GM23248 (cell line): ENCODE measurements at regions not wholly inside any gene's neighbourhood (a gene's known extent, or its start where the extent isn't known, plus 50 kb on each side); places are given as distances from the start of the nearest gene placed in this dataset.

Experiments
- DNase-seq: peaks from one replicate; pipeline ENCODE4 v3.0.0-alpha.2; 2015
- H2AFZ ChIP-seq: fragments of 200-600 bp; sonication (generic); 2 replicates; pipeline ENCODE4 v1.6.1; 2016; ENCODE audit warnings: antibody characterized with exemption
- H3F3A ChIP-seq: fragments of 200-600 bp; sonication (generic); 2 replicates; pipeline ENCODE4 v1.6.1; 2016; ENCODE audit warnings: mild to moderate bottlenecking, antibody characterized with exemption, mixed run types; ENCODE audit not compliant: insufficient read depth
- H3K27ac ChIP-seq: fragments of 200-600 bp; sonication (generic); 2 replicates; pipeline ENCODE4 v1.5.1; 2016; ENCODE audit warnings: mild to moderate bottlenecking
- H3K27me3 ChIP-seq: fragments of 200-600 bp; sonication (generic); replicated peaks from 2 replicates; pipeline ENCODE4 v1.6.1; 2016; ENCODE audit warnings: mild to moderate bottlenecking; ENCODE audit not compliant: insufficient read depth
- H3K36me3 ChIP-seq: fragments of 200-600 bp; sonication (generic); 2 replicates; pipeline ENCODE4 v1.6.1; 2016; ENCODE audit warnings: low read depth, mild to moderate bottlenecking
- H3K4me1 ChIP-seq: fragments of 200-600 bp; sonication (generic); 2 replicates; pipeline ENCODE4 v1.6.1; 2016; ENCODE audit warnings: mild to moderate bottlenecking; ENCODE audit not compliant: insufficient read depth
- H3K4me2 ChIP-seq: fragments of 200-600 bp; sonication (generic); one replicate; pipeline ENCODE4 v1.6.1; 2016; ENCODE audit warnings: mild to moderate bottlenecking; ENCODE audit not compliant: unreplicated experiment
- H3K4me3 ChIP-seq: fragments of 200-600 bp; sonication (generic); 2 replicates; pipeline ENCODE4 v1.5.1; 2016; ENCODE audit warnings: mild to moderate bottlenecking
- H3K79me2 ChIP-seq: fragments of 200-600 bp; sonication (generic); 2 replicates; pipeline ENCODE4 v1.6.1; 2016; ENCODE audit warnings: mild to moderate bottlenecking; ENCODE audit not compliant: insufficient read depth
- H3K9ac ChIP-seq: fragments of 200-600 bp; sonication (generic); 2 replicates; pipeline ENCODE4 v1.6.1; 2016; ENCODE audit warnings: mild to moderate bottlenecking
- H3K9me2 ChIP-seq: fragments of 200-600 bp; sonication (generic); 2 replicates; pipeline ENCODE4 v1.6.1; 2016; ENCODE audit warnings: mixed run types, mild to moderate bottlenecking, moderate library complexity; ENCODE audit not compliant: insufficient read depth
- H3K9me3 ChIP-seq: fragments of 200-600 bp; sonication (generic); one replicate; pipeline ENCODE4 v1.6.1; 2017; ENCODE audit warnings: low read depth
- H4K20me1 ChIP-seq: fragments of 200-600 bp; sonication (generic); 2 replicates; pipeline ENCODE4 v1.6.0; 2016; ENCODE audit not compliant: insufficient read depth
- EZH2 ChIP-seq: fragments of 200-600 bp; sonication (generic); IDR thresholded peaks from 2 replicates; pipeline ENCODE4 v1.6.1; 2018; ENCODE audit warnings: antibody characterized with exemption, mild to moderate bottlenecking; ENCODE audit not compliant: insufficient read depth, poor library complexity, severe bottlenecking
- EZH2phosphoT487 ChIP-seq: fragments of 200-600 bp; sonication (generic); IDR thresholded peaks from 2 replicates; pipeline ENCODE4 v1.6.1; 2018; ENCODE audit warnings: antibody characterized with exemption, moderate library complexity, mild to moderate bottlenecking, low read depth; ENCODE audit not compliant: insufficient read depth
- WGBS, 2 experiments: methylation state at CpG; one replicate each; pipeline ENCODE4 v1.1.6; 2015 to 2017; ENCODE audit warnings: low lambda C conversion rate in 2 of 2, low coverage in 1 of 2; ENCODE audit errors: missing lambda C conversion rate in 2 of 2; 5-methylcytosine and 5-hydroxymethylcytosine counted together
- in situ Hi-C: fragments of 300-500 bp; cut with MboI; formaldehyde crosslinking; loops from 2 replicates; pipeline ENCODE4 v1.15.0; 2020

GRCh38 chr1:193463326-193463932 lies 277.0 kb upstream of the B3GALT2 start:
- no peaks in the 10 kb centered on the region for H3K79me2 ChIP-seq
- no peaks in the 10 kb centered on the region for H3F3A ChIP-seq
- no peak overlapping the region for H2AFZ ChIP-seq
- no peak for TF ChIP-seq EZH2phosphoT487
- no peak for TF ChIP-seq EZH2
- WGBS, 2 experiments, result 36 to 37% methylated on average over 5 of the region's 5 CpGs
- H4K20me1 ChIP-seq, result no peaks in the 10 kb centered on the region
- DNase-seq, result no peak
- in situ Hi-C loops, result no loop called here
- no peak overlapping the region for H3K27ac ChIP-seq
- no peak overlapping the region for H3K4me3 ChIP-seq
- no peaks in the 10 kb centered on the region for H3K27me3 ChIP-seq
- H3K4me1 ChIP-seq, result no peaks in the 10 kb centered on the region
- H3K9me2 ChIP-seq, result no peaks in the 10 kb centered on the region; the same call in 1 of the 2 replicates
- H3K4me2 ChIP-seq, result no peak overlapping the region
- no peaks in the 10 kb centered on the region for H3K9me3 ChIP-seq
- H3K36me3 ChIP-seq, result no peaks in the 10 kb centered on the region
- H3K9ac ChIP-seq, result no peak overlapping the region

DNA sequence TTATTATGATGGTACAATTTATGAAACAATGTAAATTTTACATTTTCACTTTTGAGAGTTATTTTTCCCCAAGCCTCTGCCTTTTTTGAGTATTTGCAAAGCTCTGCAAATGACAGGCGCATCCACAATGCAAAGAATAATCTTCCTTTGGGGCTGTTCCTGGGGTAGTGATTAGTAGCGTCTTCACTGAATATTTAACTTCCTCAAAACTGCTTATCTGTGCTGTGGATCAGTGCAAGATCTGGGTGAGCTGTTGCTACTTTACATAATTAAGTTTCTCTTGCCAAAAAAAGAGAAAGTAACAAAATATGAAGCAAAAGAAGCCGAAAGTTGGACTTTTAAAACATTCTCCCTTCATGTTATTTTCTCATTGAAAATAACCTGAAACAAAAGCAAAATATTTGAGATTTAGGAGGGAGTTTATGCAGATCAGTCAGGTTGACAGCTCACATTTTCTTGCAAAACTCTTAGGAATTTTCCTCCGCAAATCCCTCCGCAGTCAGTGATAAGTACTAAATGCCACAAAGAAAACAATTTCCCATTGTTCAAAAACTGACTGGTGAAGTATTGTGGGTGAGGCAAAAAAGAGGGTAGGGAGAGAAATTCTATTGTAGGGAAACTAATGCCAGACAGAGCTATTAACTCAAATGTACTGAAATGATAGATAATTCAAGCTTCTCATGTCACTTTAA lies 276.4 kb upstream of the B3GALT2 start:
- Histone ChIP-seq H3K4me3 (no peak overlapping the region), H2AFZ (no peak overlapping the region), H3F3A (no peaks in the 10 kb centered on the region), H3K27ac (no peak overlapping the region), H3K36me3 (no peaks in the 10 kb centered on the region), H3K9ac (no peak overlapping the region), H4K20me1 (no peaks in the 10 kb centered on the region), H3K27me3 (no peaks in the 10 kb centered on the region), H3K4me1 (no peaks in the 10 kb centered on the region), H3K4me2 (no peak overlapping the region), H3K79me2 (no peaks in the 10 kb centered on the region), H3K9me3 (no peaks in the 10 kb centered on the region), H3K9me2 (no peaks in the 10 kb centered on the region; the same call in 1 of the 2 replicates)
- no peak for DNase-seq
- 54 to 56% methylated on average over 5 of the region's 5 CpGs for WGBS, 2 experiments
- in situ Hi-C loops, result no loop called here
- TF ChIP-seq EZH2 (no peak), EZH2phosphoT487 (no peak)

DNA sequence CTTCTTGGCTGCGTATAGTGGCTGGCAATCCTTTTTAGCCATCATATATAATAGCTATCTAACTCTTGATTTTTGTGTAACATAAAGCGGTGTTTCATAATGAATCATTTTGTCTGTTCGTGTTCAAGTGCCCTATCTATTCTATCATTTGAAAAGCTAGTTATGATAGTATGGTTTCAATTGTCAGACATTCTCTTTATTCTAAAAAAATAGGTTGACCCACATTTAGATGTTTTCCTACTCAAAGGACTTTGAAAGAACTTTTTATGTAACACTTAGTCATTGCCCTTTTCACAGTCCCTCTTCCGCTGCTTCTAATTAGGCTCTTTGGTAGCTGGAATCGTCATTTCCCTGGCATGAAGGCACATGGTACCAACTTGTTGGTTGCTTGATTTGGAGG lies 272.2 kb upstream of the B3GALT2 start:
- H3K4me1 ChIP-seq, result no peaks in the 10 kb centered on the region
- no peak overlapping the region for H3K4me2 ChIP-seq
- in situ Hi-C loops, result no loop called here
- no peaks in the 10 kb centered on the region for H3K36me3 ChIP-seq
- no peaks in the 10 kb centered on the region for H3K27me3 ChIP-seq
- DNase-seq, result no peak
- no peak overlapping the region for H2AFZ ChIP-seq
- H3K9ac ChIP-seq, result no peak overlapping the region
- no peak overlapping the region for H3K4me3 ChIP-seq
- H3K9me2 ChIP-seq, result no peaks in the 10 kb centered on the region; the same call in 1 of the 2 replicates
- no peaks in the 10 kb centered on the region for H4K20me1 ChIP-seq
- WGBS, 2 experiments, result 69 to 72% methylated on average over 5 of the region's 5 CpGs
- H3K27ac ChIP-seq, result no peak overlapping the region
- no peaks in the 10 kb centered on the region for H3K9me3 ChIP-seq
- no peaks in the 10 kb centered on the region for H3K79me2 ChIP-seq
- no peak for TF ChIP-seq EZH2
- TF ChIP-seq EZH2phosphoT487, result no peak
- no peaks in the 10 kb centered on the region for H3F3A ChIP-seq

GRCh38 chr1:193457676-193458075 lies 271.3 kb upstream of the B3GALT2 start:
- Histone ChIP-seq H3K27me3 (no peaks in the 10 kb centered on the region), H3K36me3 (no peaks in the 10 kb centered on the region), H3F3A (no peaks in the 10 kb centered on the region), H3K4me2 (no peak overlapping the region), H3K9me3 (no peaks in the 10 kb centered on the region), H4K20me1 (no peaks in the 10 kb centered on the region), H3K9me2 (no peaks in the 10 kb centered on the region), H3K4me1 (no peaks in the 10 kb centered on the region), H3K4me3 (no peak overlapping the region), H3K9ac (no peak overlapping the region), H3K27ac (no peak overlapping the region), H3K79me2 (no peaks in the 10 kb centered on the region), H2AFZ (peak overlapping the region; percentile 33)
- in situ Hi-C loops, result no loop called here
- DNase-seq, result peak; percentile 10
- 12 to 14% methylated on average over 9 of the region's 9 CpGs for WGBS, 2 experiments
- TF ChIP-seq EZH2 (no peak), EZH2phosphoT487 (no peak)
